HG03060 (cell line): ENCODE measurements at regions not wholly inside any gene's neighbourhood (a gene's known extent, or its start where the extent isn't known, plus 50 kb on each side); places are given as distances from the start of the nearest gene placed in this dataset.

Source experiments
- ATAC-seq: cut with Tn5 transposase; IDR thresholded peaks from one replicate; pipeline ENCODE4 v1.9.1; 2021; ENCODE audit warnings: low read depth, moderate number of reproducible peaks; ENCODE audit not compliant: unreplicated experiment

DNA sequence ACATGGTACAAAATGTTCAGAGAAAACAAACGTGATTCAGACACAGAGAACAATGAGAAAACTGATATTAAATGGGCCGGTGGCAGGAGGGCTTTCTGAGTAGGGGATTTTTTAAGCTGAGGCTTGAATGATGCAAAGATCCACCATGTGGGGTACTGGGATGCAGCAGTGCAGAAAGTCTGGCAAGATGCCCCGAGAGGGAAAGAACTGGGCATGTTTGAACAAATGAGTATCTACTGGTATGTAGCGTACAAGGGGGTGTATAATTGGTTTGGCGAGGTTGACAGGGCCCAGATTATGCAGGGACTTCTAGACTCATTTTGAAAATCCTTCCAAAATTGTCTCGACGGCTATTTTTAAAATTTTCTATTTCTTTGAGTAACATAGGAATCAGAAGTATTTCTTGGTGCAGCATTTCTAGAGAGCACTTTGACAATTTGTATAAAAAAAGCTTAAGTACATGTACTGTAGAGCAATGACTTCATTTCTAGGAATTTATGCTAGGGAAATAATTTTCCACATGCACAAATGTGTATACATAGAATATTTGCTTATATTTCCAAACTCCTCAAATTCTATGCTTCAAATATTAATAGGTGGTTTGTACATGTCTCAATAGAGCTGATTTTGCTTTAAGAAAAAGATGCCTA is 119.6 kb upstream of the DOK5 start:
- no peak for ATAC-seq

DNA sequence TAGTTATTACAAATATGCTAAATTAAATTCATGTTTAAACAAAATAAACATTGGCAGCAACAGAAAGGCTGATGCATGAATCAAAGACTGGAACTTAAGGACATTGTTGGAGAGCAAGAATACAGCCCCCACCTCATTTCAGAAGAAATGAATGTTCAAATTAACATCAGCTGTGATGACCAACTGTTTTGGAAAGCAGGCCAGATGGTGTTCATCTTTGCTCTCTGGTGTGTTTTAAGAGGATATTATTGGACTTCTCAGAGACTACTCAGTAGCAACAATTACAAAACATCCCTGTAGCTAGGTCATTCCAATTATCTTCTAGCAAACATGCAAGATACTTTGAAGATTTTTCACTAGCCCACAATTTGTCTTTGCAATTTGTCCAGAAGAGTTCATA is 118.6 kb upstream of the DOK5 start:
- no peak for ATAC-seq

DNA sequence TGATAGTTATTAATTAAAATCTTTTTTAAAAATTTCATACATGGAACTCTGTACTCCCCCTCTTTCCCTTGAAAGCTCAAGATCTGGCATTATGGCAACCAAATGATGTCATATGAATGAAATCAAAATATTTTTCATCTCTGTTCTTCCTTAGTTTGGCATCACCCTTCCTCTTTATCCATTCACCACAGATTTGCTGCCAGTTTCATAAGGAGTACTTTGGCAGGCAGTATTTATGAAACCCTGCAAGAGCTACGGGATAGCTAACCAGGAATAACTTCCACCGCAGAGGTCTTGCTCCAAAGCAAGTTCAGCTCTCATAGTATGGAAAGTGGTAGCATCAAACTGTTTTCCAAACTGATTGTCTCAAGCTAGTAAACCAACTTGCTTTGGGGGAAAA is 113.9 kb upstream of the DOK5 start:
- no peak for ATAC-seq

DNA sequence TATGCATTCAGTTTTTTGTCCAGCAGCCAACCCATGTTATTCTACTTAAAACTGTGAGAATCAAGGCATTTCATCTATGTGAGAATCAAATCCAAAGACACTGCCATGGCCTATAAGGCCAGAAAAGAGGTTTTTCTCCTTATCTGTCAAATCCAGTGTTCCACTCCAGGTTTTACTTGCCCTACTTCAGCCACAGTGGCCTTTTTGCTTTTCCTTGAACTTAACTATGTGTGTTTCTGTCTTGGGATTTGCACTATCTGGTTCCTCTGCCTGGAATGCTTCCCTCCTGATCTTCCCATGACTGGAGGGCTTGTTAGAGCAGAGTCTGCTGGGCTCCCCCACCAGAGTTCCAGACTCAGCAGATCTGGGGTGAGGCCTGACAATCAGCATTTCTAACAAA is 113.1 kb upstream of the DOK5 start:
- no peak for ATAC-seq

GRCh38 chr20:54364365-54364764 is 111.0 kb upstream of the DOK5 start:
- no peak for ATAC-seq

- no peak for ATAC-seq
These were observed 110.5 kb upstream of the DOK5 start for GRCh38 chr20:54364919-54365318.

- ATAC-seq, result no peak
These were observed 108.6 kb upstream of the DOK5 start for GRCh38 chr20:54366669-54367344.

DNA sequence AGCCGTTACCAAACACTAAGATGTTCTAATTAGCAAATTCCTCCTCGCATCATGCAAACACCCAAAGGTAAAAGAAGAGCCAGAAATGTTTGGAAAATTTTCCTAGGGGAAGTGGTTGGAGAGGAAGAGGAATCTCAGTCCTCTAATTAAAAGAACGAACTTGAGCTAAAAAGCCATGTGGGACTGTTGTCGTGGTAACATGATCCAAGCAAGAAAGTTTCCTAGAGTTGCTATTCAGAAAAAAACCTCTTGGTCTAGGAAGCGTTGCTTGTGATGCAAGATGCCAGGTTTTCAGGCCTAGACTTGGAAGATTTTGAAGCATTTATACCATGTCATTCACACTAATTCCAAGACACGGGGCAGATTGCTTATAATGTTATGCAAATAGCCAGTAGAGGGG is 106.8 kb upstream of the DOK5 start:
- ATAC-seq, result no peak

DNA sequence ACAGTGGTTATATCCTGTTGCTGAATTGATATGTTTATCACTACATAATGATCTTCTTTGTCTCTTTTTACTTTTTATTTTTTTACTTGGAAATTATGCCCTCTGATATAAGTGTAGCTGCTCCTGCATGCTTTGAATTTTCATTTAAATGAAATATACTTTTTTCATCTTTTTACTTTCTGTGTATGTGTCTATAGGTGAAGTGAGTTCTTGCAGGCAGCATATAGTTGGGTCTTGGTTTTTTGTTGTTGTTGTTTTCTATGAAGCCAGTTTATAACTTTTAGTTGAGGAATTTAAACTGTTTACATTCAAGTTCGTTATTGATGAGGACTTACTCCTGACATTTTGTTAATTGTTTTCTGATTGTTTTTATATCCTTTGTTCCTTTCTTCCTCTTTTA is 103.1 kb upstream of the DOK5 start:
- no peak for ATAC-seq

- no peak for ATAC-seq
These were observed 97.2 kb upstream of the DOK5 start for GRCh38 chr20:54377992-54378773.

GRCh38 chr20:54379893-54380584 is 95.4 kb upstream of the DOK5 start:
- no peak for ATAC-seq

DNA sequence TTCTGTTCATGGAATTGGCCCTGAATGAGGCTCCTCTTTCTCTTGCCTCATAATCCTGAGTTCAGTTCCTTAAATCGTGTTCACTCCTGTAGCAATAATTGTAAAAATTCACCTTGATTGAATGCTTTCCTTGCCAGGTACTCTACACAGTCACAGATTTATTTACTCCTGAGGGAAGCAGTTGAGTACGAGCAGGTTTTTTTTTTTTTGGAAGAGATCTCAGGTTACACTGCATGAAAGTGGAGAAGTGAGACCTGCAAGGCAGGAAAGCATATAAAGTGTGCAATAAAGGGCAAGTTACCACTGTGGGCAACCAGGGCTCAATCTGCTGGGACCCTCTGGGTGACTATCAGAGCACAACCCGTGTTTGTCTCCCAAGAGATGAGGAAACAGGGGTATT is 93.0 kb upstream of the DOK5 start:
- ATAC-seq, result no peak

DNA sequence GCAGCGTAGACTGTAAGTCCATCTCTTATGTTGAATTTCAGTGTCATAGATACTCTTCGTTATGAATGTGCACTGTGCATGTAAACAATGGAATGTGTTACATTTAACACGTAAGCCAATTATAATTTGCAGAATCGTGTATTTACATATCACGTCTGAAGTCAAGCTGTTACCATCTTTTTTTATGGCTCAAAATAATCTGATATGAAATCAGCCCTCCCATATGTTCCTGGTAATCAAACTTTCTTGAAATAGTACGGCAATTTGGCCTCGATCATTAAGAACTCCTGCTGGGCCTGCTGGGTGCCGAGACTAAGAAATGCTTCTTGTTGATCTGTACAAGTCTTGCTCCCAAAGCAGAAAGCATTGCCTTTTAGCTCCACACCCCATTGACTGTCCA is 89.6 kb upstream of the DOK5 start:
- ATAC-seq, result no peak

DNA sequence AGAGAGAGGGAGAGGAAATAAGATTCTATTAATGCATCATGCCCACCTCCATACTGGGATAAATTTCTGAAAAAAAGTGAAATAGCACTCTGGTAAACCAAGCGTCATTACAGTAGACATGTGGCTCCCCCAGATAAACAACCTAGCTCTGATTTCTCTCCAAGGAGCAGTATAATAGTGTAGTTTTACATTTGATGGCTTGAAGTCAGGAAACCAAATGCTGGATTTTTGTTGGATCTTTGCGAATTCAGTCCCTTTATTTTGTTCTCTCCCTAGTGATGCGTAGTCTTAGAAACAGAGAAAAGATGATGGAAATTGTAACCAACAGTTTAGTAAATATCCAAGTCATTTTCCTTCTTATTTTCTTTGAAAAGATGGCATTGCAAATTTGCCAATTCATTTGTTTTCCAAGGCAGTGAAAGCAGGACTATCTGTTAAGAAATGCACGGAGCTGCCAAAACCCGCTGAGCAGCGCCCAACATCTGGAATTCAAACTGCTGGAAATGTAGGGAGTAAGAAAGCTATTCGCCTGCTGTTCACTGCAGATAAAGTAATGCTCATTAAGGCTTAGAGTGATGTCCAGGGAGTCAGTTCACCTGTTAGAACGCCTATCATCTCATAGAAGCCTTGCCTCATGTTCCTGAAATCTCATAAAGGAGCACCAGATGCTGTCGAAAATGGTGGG is 85.7 kb upstream of the DOK5 start:
- ATAC-seq, result no peak

DNA sequence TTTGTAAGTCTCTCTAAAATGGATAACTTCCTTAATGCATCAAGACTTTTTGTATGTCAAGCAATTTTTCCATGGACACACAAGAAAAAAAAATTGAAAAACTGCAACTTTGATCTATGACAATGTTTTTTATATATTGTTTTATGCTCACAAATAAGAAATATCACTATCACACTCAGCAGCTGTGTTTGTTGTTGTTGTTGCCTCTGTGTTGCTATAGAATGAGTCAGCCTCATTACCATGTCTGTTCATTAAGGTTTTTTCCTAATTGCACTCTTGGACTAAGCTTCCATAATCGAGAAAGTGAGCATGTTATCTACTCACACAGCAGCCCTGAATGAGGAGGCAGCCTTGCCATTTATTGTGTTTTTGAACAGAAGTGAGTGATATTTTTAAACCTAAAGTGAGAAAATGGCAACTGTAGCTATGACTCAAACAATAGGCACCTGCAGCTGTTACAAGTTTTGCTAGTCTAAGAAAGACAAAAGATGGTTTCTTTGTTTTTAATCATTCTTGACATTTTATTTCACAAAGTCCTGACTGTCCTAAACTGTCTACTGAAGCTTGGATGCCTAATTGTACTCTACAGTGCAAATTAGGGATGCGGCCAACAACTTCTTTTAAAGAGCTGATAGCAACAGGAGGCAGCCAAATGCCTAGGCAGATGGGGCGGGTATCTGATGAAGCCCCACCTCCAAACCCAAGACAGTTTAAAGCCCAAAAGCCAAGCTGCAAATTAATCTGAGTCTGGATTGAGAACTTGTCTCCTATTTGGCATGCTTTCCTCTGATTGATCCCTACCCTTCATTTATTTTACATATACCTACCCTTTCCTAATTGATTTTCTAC is 77.9 kb upstream of the DOK5 start:
- ATAC-seq, result no peak

- no peak for ATAC-seq
These were observed 76.6 kb upstream of the DOK5 start for GRCh38 chr20:54398814-54399213.

DNA sequence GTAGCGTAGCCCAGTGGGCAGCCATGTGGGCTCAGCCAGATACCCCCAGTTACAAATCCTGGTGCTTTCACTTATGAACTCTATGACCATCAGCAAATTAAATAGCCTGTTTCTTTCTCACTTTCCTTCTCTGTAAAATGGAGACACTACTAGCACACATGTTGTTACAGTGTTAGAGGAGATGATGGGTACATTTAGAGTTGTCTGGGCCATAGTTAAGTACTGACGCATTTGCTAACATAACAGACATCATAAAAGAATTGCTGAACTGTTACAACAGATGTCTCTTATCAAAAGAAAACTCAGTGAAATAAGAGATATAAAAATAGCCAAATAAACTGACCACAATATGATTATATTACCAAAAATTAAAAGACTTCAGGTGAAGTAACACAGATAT is 69.9 kb upstream of the DOK5 start:
- no peak for ATAC-seq

DNA sequence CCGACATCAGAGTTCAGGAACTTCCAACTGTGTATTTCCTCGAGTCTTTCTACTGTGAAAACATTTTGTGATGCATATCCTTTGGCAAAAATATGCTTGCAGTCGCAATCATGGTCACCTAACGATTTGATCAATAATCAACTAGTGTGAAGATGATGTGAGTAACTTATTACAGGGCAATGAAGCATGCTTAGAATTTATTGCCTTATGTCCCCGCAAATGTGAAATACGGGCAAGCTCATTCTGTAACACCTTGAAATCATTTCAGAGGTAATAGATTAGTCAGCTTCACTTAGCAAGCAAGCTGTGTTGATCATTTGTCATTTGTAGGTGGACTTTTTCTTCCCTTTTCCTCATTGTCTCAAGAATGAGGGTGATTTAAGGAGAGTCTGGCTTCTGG is 67.9 kb upstream of the DOK5 start:
- no peak for ATAC-seq

GRCh38 chr20:54415967-54416366 is 59.4 kb upstream of the DOK5 start:
- no peak for ATAC-seq

- ATAC-seq, result no peak
These were observed 58.6 kb upstream of the DOK5 start for GRCh38 chr20:54416770-54417169.
